RWPE1 (cell line): ENCODE measurements at regions not wholly inside any gene's neighbourhood (a gene's known extent, or its start where the extent isn't known, plus 50 kb on each side); places are given as distances from the start of the nearest gene placed in this dataset.

Experiments
- CTCF ChIA-PET: fragments of 350-600 bp; sonication (Branson Sonifier 250); formaldehyde crosslinking; extraction: SDS; loops from one replicate; lab custom pipeline; 2021; lab: Yijun Ruan, JAX
- POLR2A ChIA-PET: fragments of 400-600 bp; formaldehyde crosslinking; extraction: SDS; loops from one replicate; lab custom pipeline; 2020; ENCODE audit warnings: antibody characterized with exemption; ENCODE audit not compliant: low non-redundant PET; lab: Yijun Ruan, JAX
- DNase-seq: peaks from one replicate; pipeline ENCODE4 v3.0.0; 2012; ENCODE audit warnings: low spot score
- H3K27ac ChIP-seq: fragments of 450-650 bp; 2 replicates; pipeline ENCODE4 v1.5.1; 2017
- CTCF ChIP-seq: fragments of 450-650 bp; conservative IDR thresholded peaks from 2 replicates; pipeline ENCODE4 v1.5.1; 2017; ENCODE audit warnings: low read depth, mild to moderate bottlenecking

- ChIA-PET CTCF (no interaction called here), POLR2A (no interaction called here)
- TF ChIP-seq CTCF, result no peak
- H3K27ac ChIP-seq, result no peak overlapping the region
- no peak for DNase-seq
Measured at GRCh38 chr1:222012816-222013215, 270.9 kb upstream of the DUSP10 start.

- no peak overlapping the region for H3K27ac ChIP-seq
- CTCF ChIA-PET, result interaction anchor here (0.6 to 0.7 kb wide), 2 partner anchors 52 to 1079 kb away, joined by 3 to 5 read pairs; no protein-coding TSS in a partner anchor
- TF ChIP-seq CTCF, result no peak
- POLR2A ChIA-PET, result no interaction called here
- no peak for DNase-seq
Measured at GRCh38 chr1:222010306-222010705, 268.4 kb upstream of the DUSP10 start.

GRCh38 chr1:222009105-222009730, 267.3 kb upstream of the DUSP10 start:
- ChIA-PET POLR2A (no interaction called here), CTCF (interaction anchor here (0.6 to 1.0 kb wide), 6 partner anchors 29 to 266 kb away, joined by 3 to 4 read pairs (median 3); no protein-coding TSS in a partner anchor)
- H3K27ac ChIP-seq, result no peak overlapping the region
- TF ChIP-seq CTCF, result peak; percentile 39
- peak; percentile 60 for DNase-seq

GRCh38 chr1:222006715-222007114, 264.8 kb upstream of the DUSP10 start:
- H3K27ac ChIP-seq, result no peak overlapping the region
- ChIA-PET POLR2A (no interaction called here), CTCF (no interaction called here)
- DNase-seq, result no peak
- TF ChIP-seq CTCF, result no peak

- ChIA-PET CTCF (no interaction called here), POLR2A (no interaction called here)
- no peak for TF ChIP-seq CTCF
- no peak for DNase-seq
- H3K27ac ChIP-seq, result no peak overlapping the region
Measured at GRCh38 chr1:222004784-222005183, 262.9 kb upstream of the DUSP10 start.

- no peak overlapping the region for H3K27ac ChIP-seq
- CTCF ChIA-PET, result interaction anchor here (0.7 kb wide), 1 partner anchor 25 kb away, joined by 3 read pairs; no protein-coding TSS in a partner anchor
- no peak for DNase-seq
- POLR2A ChIA-PET, result no interaction called here
- TF ChIP-seq CTCF, result no peak
Measured at GRCh38 chr1:222004034-222004433, 262.1 kb upstream of the DUSP10 start.
